COLO668 (cell line): ENCODE measurements at regions not wholly inside any gene's neighbourhood (a gene's known extent, or its start where the extent isn't known, plus 50 kb on each side); places are given as distances from the start of the nearest gene placed in this dataset.
"Not testable (repeated sequence)": the region's sequence is repeated elsewhere in the genome, so short reads cannot be mapped to it uniquely, and the experiment has no call there.

Experiments
- DNase-seq: peaks from one replicate; lab custom pipeline; 2025; ENCODE audit not compliant: unreplicated experiment; lab: John Stamatoyannopoulos, UW

- not testable (repeated sequence) for DNase-seq
Observed at GRCh38 chr6:127406722-127407121, 52.5 kb downstream of the KIAA0408 start.

- DNase-seq = no peak
Observed at GRCh38 chr6:127406122-127406521, 53.1 kb downstream of the KIAA0408 start.

GRCh38 chr6:127404594-127405178 lies 54.5 kb downstream of the KIAA0408 start:
- DNase-seq = no peak

GRCh38 chr6:127404133-127404532 lies 55.1 kb downstream of the KIAA0408 start:
- DNase-seq = no peak

- no peak for DNase-seq
Observed at GRCh38 chr6:127403636-127404035, 55.6 kb downstream of the KIAA0408 start.

- no peak for DNase-seq
Observed at GRCh38 chr6:127402890-127403617, 56.1 kb downstream of the KIAA0408 start.

GRCh38 chr6:127397729-127398630 lies 54.6 kb upstream of the ECHDC1 start:
- DNase-seq = no peak

- peak; percentile 11 for DNase-seq
Observed at GRCh38 chr6:127397171-127397597, 53.8 kb upstream of the ECHDC1 start.
